Activated CD4-positive, alpha-beta T cell treated with anti-CD3 and anti-CD28 coated beads, Interleukin-2, amount 50 U/mL, for 48 hours (primary cell): ENCODE measurements at regions not wholly inside any gene's neighbourhood (a gene's known extent, or its start where the extent isn't known, plus 50 kb on each side); places are given as distances from the start of the nearest gene placed in this dataset.
"Not testable (repeated sequence)": the region's sequence is repeated elsewhere in the genome, so short reads cannot be mapped to it uniquely, and the experiment has no call there.

ENCODE experiments used
- DNase-seq, 2 experiments: peaks; one replicate each; pipeline ENCODE4 v3.0.0-alpha.2; 2020

- DNase-seq: no peak
Observed at GRCh38 chr14:105581551-105582341, 55.4 kb downstream of the TMEM121 start.

GRCh38 chr14:105582639-105583038, 56.3 kb downstream of the TMEM121 start:
- DNase-seq: no peak

DNA sequence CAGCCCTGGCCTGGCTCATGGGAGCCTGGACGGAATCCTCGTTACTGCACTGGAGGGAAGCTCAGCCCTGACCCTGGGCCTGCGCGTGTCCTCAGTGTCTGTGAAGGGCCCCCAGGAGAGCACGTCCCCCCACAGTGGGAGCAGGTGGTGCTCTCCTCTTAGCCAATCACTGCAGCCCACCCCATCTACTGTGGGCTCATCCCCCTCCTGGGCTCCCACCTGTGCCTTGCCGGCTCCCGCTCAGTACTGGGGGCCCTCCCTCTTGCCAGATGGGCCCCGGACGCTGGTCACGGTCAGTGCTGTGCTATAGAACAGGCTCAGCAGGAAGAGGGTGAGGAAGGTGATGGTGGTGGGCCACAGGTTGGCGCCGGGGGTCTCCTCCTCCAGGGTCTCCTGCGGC, 57.5 kb downstream of the TMEM121 start:
- DNase-seq: not testable (repeated sequence)

DNA sequence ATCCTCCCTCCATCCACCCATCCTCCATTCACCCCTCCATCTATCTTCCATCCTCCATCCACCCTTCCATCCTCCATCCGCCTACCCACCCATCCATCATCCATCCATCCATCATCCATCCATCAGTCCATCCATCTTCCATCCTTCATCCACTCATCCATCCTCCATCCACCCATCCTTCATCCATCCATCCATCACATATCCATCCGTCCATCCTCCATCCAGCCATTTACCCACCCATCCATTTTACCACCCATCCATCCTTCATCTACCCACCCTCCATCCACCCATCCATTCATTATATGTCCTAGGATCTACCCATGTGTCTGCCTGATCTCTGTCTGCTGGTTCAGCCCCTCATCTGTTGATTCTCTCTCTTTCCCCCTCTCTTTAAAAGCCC, 58.9 kb downstream of the TMEM121 start:
- DNase-seq: not testable (repeated sequence)

- DNase-seq: not testable (repeated sequence)
Observed at GRCh38 chr14:105585722-105586121, 59.3 kb downstream of the TMEM121 start.

GRCh38 chr14:105586144-105586872, 59.9 kb downstream of the TMEM121 start:
- not testable (repeated sequence) for DNase-seq

DNA sequence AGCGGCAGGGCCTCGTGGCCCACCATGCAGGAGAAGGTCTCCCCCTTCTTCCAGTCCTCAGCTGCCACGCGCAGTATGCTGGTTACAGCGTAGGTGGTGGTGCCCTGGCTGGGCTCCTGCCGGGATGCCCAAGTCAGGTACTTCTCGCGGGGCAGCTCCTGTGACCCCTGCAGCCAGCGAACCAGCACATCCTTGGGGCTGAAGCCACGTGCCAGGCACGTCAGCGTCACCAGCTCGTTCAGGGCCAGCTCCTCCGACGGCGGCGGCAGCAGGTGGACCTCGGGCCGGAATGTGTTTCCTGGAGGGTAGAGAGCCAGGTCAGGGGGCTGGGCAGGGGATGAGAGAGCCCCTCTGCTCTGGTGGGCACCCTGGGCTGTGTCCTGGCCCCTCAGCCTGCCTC, 60.7 kb downstream of the TMEM121 start:
- not testable (repeated sequence) for DNase-seq

DNA sequence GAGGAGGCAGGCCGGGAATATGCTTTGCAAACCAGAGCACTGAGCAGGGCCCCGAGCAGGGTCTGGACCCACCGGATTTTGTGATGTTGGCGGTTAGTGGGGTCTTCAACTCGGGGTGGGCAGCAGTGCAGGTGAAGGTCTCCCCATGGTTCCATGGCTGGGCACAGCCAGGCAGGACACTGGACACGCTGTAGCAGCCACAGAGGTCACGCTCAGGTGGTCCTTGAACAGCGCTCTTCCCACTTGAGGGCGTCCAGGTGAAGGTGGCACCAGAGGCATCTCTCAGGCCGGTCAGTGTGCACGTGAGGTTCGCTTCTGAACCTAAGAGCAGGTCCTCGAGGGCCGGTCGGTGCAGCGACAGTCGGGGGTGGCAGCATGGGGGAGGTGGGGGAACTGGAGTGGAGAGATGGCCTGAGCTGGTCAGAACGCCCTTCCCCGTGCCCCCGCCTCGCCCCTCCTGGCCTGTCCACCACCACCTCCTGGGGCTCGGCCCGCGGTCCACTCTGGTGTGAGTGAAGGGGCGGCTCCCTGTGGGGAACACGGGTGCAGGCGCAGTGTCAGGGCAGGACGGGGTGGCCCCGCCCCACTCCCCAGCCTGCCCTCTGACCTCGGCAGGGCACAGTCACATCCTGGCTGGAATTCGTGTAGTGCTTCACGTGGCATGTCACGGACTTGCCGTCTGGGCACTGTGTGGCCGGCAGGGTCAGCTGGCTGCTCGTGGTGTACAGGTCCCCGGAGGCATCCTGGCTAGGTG, 61.3 kb downstream of the TMEM121 start:
- not testable (repeated sequence) for DNase-seq

GRCh38 chr14:105588236-105588860, 62.0 kb downstream of the TMEM121 start:
- DNase-seq: no peak

DNA sequence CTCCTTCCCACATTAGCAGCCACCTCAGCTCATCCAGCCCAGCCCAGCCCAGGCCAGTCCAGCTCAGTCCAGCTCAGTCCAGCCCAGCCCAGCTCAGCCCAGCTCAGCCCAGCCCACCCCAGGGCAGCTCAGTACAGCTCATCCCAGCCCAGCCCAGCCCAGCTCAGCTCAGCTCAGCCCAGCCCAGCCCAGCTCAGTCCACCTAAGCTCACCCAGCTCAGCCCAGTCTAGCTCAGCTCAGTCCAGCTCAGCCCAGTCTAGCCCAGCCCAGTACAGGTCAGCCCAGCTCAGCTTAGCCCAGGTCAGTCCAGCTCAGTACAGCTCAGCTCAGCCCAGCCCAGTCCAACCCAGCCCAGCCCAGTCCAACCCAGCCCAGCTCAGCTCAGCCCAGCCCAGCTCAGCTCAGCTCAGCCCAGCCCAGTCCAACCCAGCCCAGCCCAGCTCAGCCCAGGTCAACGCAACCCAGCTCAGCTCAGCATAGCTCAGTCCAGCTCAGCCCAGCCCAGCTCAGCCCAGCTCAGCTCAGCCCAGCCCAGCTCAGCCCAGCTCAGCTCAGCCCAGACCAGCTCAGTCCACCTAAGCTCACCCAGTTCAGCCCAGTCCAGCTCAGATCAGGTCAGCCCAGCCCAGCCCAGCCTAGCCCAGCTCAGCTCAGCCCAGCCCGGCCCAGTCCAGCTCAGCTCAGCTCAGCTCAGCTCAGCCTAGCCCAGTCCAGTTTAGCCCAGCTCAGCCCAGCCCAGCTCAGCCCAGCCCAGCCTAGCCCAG, 63.0 kb downstream of the TMEM121 start:
- no peak for DNase-seq

DNA sequence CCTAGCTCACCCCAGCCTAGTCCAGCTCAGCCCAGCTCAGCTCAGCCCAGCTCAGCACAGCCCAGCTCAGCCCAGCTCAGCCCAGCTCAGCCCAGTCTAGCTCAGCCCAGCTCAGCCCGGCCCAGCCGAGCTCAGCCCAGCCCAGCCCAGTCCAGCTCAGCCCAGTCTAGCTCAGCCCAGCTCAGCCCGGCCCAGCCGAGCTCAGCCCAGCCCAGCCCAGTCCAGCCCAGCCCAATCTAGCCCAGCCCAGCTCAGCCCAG, 63.5 kb downstream of the TMEM121 start:
- DNase-seq: not testable (repeated sequence)

DNA sequence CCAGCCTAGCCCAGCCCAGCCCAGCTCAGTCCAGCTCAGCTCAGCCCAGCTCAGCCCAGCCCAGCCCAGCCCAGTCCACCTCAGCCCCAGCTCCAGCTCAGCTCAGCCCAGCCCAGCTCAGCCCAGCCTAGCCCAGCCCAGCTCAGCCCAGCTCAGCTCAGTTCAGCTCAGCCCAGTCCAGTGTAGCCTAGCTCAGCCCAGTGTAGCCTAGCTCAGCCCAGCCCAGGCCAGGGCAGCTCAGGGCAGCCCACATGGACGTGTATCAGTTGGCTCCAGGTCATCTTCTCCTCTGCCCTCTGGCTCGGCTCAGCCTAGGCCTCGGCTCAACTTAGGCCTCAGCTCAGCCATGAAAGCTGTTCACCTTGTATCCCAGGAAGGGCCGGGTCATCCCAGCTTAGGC, 64.7 kb downstream of the TMEM121 start:
- DNase-seq: no peak

- not testable (repeated sequence) for DNase-seq
Observed at GRCh38 chr14:105591792-105592341, 65.5 kb downstream of the TMEM121 start.

DNA sequence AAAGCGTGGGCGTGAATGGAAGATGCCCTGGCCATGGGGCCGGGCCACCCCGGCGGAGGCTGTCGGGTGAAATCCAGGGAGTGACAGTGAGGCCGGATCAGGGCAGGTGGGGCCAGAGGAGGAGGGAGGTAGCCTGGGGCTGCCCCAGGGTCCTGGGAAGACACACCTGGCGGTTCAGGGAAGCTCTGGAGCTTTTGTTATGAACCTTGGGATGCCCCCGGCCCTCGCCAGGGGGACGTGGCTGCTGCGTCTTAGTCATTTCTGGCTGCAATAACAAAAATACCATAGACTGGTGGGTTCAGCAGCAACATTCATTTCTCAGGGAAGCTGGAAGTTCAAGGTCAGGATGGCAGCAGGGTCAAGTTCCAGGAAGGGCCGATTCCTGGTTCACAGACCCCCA, 66.3 kb downstream of the TMEM121 start:
- not testable (repeated sequence) for DNase-seq

DNA sequence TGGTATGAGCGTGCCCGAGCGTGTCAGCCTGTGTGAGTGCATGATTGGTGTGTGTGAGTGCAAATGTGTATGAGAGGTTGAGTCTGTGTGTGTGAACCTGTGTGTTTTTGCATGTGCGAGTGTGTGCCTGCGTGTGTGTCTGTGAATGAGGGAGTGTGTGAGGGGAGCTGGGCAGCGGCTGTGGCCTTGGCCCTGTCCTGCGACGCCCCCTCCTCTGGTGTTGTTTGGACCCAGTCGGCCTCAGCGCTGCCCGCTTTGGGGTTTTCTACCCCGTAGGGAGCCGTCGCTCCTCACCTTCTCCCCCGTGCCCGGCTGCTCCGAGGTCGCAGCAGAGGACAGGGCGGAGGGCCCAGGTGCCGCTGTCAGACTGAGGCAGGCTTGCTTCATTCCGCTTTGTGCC, 69.0 kb downstream of the TMEM121 start:
- DNase-seq: not testable (repeated sequence)

GRCh38 chr14:105596374-105596773, 70.0 kb downstream of the TMEM121 start:
- DNase-seq: not testable (repeated sequence)

DNA sequence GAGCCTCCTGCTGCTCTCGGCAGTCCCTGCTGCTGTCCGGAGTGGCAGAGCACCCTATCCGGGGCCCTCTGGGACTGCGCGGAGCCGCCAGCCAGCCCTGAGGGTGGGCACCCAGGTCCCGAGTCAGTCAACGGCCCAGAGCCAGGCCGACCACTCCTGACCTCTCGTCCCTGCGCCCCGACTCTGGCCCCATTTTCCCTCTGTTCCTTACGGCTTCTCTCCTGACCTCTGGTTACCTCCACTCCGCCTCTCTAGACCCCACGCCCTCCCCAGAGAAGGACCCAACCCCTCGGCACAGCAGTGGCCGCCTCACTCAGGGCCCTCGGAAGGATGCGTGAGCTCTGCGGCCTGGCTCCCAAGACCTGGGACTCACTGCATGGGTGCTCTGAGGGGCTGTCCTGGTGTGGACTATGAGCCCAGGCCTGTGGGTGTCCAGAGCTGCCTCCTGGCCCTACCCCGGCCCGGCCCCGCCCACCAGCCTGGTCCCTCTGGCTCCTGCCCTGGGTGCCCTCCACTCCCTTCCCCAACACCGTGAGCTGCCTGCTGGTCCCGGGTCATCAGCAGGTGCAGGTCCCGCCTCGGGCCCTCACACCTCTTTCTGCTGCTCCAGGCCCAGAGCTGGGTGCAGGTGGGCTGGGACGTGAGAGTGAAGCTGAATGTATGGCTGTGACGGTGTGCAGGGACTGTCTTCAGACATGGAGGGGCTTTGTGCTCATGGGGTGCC, 71.8 kb downstream of the TMEM121 start:
- DNase-seq: not testable (repeated sequence)

DNA sequence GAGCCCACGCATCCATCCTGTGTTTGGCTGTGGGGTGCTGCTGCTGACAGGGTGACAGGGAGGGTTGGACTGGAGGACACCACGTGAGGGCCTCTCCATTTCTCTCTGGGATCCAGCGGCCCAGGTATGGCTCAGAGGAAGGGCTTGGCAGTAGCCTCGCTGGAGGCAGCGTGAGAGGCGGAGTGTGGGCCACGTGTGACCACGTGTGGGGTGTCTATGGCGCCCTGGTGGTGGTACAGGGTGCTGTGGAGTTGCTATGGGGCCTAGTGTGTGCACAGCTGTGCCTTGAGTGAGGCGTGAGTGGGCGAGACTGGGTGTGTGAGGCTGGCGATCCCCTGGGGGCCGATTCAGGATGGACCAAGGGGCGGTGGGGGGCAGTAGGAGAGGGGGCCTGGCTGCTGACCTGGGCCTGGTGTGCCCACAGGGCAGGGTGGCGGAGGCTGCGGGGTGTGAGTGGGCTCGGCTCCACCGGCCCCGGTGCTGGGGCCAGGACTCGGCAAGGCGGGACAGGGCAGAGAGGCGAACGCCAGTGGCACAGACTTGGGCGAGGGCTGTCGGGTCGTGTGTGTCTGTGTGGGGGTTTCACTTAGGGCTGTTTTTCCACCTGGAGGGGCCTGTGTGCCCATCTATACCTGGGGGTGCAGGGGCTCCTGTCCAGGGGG, 72.7 kb downstream of the TMEM121 start:
- not testable (repeated sequence) for DNase-seq

DNA sequence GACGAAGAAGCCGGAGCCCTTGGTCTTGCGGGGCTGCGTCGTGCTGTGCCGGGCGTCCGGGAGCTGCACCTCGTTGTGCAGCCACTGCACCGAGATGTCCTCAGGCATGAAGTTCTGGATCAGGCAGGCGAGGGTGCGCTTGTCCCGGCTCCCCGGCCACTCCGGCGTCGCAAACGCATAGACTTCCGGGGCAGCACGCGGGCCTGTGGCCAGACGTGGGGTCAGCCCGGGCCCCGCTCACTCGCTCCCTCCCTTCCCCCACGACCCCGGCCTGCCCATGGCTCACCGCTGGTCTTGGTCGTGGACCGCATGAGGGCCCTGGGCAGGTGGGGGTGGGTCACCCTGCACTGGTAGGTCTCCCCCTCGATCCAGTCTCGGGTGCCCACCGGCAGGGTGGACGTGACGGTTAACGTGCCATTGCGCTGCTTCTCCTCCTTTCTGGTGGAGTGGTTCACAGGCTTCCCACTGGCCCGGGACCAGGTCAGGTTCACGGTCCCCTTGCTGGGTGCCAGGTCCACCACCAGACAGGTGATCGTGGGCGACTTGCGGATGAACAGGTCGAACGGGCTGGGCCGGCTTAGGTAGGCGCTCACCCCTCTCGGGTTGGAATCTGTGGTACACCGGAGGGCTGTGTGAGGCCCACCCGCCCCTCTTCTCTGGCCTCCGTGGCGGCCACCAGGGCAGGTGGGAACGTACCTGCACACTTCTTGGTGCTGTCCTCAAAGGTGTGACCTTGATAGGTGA, 74.0 kb downstream of the TMEM121 start:
- DNase-seq: not testable (repeated sequence)

DNA sequence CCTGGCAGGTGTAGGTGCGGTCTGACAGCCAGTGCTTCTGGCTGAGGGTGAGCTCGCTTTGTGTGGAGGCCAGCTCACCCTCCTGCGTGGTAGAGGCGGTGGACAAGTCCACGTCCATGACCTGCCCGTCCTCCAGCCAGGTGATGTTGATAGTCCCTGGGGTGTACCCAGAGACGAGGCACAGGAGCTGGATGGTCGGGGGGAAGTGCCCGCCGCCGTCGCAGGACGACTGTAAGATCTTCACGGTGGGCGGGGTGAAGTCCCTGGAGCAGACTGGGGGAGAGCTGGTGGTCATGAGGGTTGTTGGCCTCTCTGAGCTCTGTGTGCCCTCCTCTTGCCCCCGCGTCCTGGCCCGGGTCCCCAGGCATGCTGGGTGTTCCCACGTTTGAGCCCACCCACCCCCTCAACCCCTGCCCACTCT, 74.6 kb downstream of the TMEM121 start:
- no peak for DNase-seq
